ENCODE measurements at regions not wholly inside any gene's neighbourhood (a gene's known extent, or its start where the extent isn't known, plus 50 kb on each side); places are given as distances from the start of the nearest gene placed in this dataset.
"Not testable (repeated sequence)": the region's sequence is repeated elsewhere in the genome, so short reads cannot be mapped to it uniquely, and the experiment has no call there.

DNA sequence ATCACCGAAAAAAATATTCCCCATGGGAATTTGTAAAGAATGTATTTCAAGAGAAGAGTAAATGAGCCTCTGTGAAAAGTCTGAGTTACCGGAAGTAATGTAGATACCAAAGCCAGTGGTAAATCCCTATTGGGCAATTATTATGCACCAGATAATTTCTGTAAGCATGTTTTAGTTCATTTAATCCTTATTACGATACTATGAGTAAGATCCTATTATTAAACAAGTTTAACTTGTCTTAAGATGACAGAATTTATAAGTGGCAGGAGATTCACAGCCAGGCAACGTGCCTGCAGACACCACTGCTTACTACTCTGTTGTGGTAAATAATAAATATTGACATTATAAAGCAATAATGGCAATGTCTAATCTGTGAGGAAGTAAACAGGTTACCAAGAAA is 280.8 kb upstream of the RGPD4 start:
- H3K36me3 Mint-ChIP-seq = no peaks in the 10 kb centered on the region
- H3K27me3 Mint-ChIP-seq = no peaks in the 10 kb centered on the region
- no peak overlapping the region for H3K27ac Mint-ChIP-seq
- no peaks in the 10 kb centered on the region for H3K9me3 Mint-ChIP-seq
- DNase-seq (no peak), ATAC-seq (replicated peaks) (no peak)
- no peaks in the 10 kb centered on the region for H3K4me1 Mint-ChIP-seq
- no peak overlapping the region for H3K4me3 Mint-ChIP-seq

GRCh38 chr2:107548216-107548615 is 278.5 kb upstream of the RGPD4 start:
- no peak overlapping the region for H3K27ac Mint-ChIP-seq
- H3K9me3 Mint-ChIP-seq = peaks cover 0 to 3% of the 10 kb centered on the region in 2 donors
- no peaks in the 10 kb centered on the region for H3K4me1 Mint-ChIP-seq
- H3K36me3 Mint-ChIP-seq = no peaks in the 10 kb centered on the region
- ATAC-seq (replicated peaks) (no peak), DNase-seq (no peak)
- no peaks in the 10 kb centered on the region for H3K27me3 Mint-ChIP-seq
- H3K4me3 Mint-ChIP-seq = no peak overlapping the region

GRCh38 chr2:107553046-107553445 is 273.6 kb upstream of the RGPD4 start:
- Mint-ChIP-seq H3K4me3 (no peak overlapping the region), H3K4me1 (no peaks in the 10 kb centered on the region), H3K36me3 (peaks cover 0 to 2% of the 10 kb centered on the region in 2 donors)

DNA sequence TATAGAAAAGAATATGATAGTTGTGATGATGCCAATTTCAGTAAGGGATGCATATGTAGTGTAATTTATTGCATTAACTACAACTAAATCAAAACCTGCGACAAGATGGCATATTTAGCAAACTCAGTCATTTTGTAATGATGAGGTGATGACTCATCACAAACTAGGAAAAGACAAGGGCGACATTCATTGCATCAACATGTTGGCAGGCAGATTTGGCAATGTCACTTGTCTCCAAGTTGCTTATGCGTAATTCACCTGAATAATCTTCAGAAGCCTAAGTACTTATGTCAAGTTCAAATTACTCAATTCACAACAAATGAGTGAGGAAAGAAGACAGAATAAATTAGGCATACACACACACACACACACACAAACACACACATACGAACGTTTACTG is 273.2 kb upstream of the RGPD4 start:
- Mint-ChIP-seq H3K4me1 (no peaks in the 10 kb centered on the region), H3K4me3 (no peak overlapping the region), H3K27ac (no peak overlapping the region), H3K9me3 (peaks cover 14 to 16% of the 10 kb centered on the region in 2 donors), H3K36me3 (peaks cover 0 to 2% of the 10 kb centered on the region in 2 donors), H3K27me3 (no peaks in the 10 kb centered on the region)
- DNase-seq = no peak
- ATAC-seq (replicated peaks) = no peak

More at GRCh38 chr2:107553046-107553445, 273.6 kb upstream of the RGPD4 start:
- no peak for DNase-seq
- H3K27ac Mint-ChIP-seq = no peak overlapping the region
- no peaks in the 10 kb centered on the region for H3K27me3 Mint-ChIP-seq
- ATAC-seq (replicated peaks) = no peak
- peaks cover 13 to 16% of the 10 kb centered on the region in 2 donors for H3K9me3 Mint-ChIP-seq

DNA sequence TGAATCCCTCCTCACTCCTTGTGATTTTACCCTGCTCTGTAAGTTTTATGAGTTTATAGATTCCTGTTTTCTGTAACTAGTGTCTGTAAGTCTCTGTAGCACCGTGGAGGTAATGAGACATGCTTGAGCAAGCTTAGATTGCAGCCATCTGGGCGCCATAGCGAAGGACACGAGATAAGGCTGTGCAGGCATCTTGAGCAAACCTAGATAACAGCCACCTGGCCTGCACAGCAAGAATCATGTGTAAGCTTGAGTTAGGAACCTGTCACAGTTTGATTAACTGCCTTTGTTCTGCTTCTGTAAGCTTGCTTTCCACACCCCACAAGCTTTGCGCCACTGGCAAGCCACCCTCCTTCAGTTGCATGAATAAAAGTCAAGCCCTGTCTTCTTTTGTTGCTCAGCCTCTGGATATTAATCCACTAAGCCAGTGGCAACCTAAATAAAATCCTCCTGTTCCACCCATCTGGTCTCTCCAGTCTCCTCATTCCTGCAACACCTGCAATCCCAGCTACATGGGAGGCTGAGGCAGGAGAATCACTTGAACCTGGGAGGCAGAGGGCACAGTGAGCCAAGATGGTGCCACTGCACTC is 270.6 kb upstream of the RGPD4 start:
- no peak overlapping the region for H3K4me3 Mint-ChIP-seq
- H3K27me3 Mint-ChIP-seq = no peaks in the 10 kb centered on the region
- peaks cover 19 to 20% of the 10 kb centered on the region in 2 donors for H3K9me3 Mint-ChIP-seq
- ATAC-seq (replicated peaks) (no peak), DNase-seq (no peak)
- H3K36me3 Mint-ChIP-seq = peaks cover 0 to 2% of the 10 kb centered on the region in 2 donors
- no peaks in the 10 kb centered on the region for H3K4me1 Mint-ChIP-seq
- no peak overlapping the region for H3K27ac Mint-ChIP-seq

DNA sequence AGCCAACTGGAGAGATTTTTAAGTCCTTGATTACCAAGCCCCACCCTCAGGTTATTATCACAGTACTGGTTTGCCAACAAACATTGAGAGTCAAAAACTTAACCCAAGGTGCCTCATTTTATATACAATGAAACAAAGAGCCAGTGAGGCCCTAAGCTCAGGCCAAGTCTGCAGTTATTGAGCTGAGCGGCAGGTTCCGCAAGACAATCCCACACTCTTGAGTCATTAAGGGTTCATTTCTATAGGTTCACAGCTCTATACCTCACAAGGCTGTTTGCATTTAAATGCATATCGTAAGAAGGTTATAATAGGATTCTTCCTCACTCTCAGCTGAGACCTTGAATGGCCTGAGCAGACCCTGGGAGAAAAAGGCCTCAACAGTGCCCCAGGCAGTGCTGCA is 268.4 kb upstream of the RGPD4 start:
- no peak overlapping the region for H3K4me3 Mint-ChIP-seq
- peaks cover 0 to 2% of the 10 kb centered on the region in 2 donors for H3K36me3 Mint-ChIP-seq
- no peak for ATAC-seq (replicated peaks)

DNA sequence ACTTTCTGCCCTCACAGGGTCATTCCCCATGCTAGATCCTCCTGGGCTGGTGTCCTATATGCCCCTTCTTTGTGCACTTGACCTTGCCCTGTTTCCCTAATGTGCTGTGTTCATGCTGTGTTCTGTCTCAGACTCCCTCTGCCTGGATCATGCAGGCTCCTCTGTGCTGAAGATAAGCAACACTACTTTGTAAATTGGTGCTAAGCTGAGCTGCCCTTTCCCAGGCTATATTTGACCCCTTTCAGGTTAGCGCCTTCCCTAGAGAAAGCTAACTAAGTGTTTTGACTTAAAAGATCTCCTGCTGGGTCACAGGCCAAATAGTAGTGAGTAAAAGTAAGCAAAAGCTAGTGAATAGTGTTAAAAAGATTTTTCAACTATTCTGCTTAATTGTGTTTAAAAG is 257.2 kb upstream of the RGPD4 start:
- H3K27me3 Mint-ChIP-seq = no peaks in the 10 kb centered on the region

More for the DNA sequence above, 268.4 kb upstream of the RGPD4 start:
- no peak for DNase-seq
- Mint-ChIP-seq H3K9me3 (peaks cover 17 to 19% of the 10 kb centered on the region in 2 donors), H3K27me3 (no peaks in the 10 kb centered on the region), H3K4me1 (no peaks in the 10 kb centered on the region), H3K27ac (no peak overlapping the region)

DNA sequence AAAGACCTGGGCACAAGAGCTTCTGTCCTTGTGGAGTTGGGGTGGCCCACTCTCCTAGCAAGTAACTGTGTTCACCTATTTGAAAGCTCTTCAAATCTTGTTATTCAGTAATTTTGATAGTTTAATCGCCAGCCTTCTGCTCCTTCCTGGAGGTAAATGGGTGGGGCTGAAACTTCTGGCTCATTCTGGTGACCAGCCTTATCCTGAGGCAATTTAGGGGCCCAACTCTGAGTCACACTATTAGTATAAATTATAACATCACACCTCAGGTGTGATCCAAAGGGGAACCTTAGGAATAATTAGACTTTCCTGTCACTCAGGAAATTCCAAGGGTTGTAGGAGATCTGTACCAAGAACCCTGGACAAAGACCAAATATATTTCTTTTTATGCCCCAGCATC is 255.8 kb upstream of the RGPD4 start:
- H3K4me3 Mint-ChIP-seq = no peak overlapping the region
- ATAC-seq (replicated peaks) (no peak), DNase-seq (no peak)
- peaks cover 0 to 4% of the 10 kb centered on the region in 2 donors for H3K9me3 Mint-ChIP-seq
- no peaks in the 10 kb centered on the region for H3K27me3 Mint-ChIP-seq
- no peaks in the 10 kb centered on the region for H3K36me3 Mint-ChIP-seq
- H3K27ac Mint-ChIP-seq = no peak overlapping the region
- H3K4me1 Mint-ChIP-seq = no peaks in the 10 kb centered on the region

More for the DNA sequence above, 257.2 kb upstream of the RGPD4 start:
- no peak for ATAC-seq (replicated peaks)
- Mint-ChIP-seq H3K4me1 (no peaks in the 10 kb centered on the region), H3K4me3 (no peak overlapping the region), H3K27ac (no peak overlapping the region), H3K36me3 (no peaks in the 10 kb centered on the region), H3K9me3 (peaks cover 0 to 4% of the 10 kb centered on the region in 2 donors)
- no peak for DNase-seq

- not testable (repeated sequence) for H3K4me3 Mint-ChIP-seq; DNase-seq; ATAC-seq (replicated peaks); H3K27me3 Mint-ChIP-seq; H3K4me1 Mint-ChIP-seq; H3K36me3 Mint-ChIP-seq; H3K27ac Mint-ChIP-seq; H3K9me3 Mint-ChIP-seq
These were observed 253.8 kb upstream of the RGPD4 start for GRCh38 chr2:107572890-107573289.

DNA sequence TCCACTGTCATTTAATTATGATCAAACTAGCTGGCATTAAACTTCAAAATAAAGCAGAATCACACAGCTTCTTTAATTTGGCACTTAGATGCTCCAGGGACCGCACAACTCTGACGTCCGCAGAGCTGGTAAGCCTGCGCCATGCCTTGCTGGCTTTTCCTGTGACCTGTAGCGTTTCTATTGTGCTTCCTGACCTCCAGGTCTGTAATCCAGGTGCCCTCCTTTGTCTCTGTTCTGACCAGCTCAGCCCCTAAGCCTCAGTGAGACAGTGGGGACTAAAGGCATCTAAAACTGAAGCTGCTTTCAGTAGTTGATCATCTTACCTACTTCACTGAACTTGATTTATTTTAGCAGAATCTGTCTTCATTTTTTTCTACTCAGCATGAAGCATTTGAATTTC is 249.7 kb upstream of the RGPD4 start:
- no peaks in the 10 kb centered on the region for H3K4me1 Mint-ChIP-seq
- H3K4me3 Mint-ChIP-seq = no peak overlapping the region
- H3K27me3 Mint-ChIP-seq = no peaks in the 10 kb centered on the region
- no peaks in the 10 kb centered on the region for H3K36me3 Mint-ChIP-seq
- ATAC-seq (replicated peaks) (no peak), DNase-seq (no peak)
- no peaks in the 10 kb centered on the region for H3K9me3 Mint-ChIP-seq
- no peak overlapping the region for H3K27ac Mint-ChIP-seq

DNA sequence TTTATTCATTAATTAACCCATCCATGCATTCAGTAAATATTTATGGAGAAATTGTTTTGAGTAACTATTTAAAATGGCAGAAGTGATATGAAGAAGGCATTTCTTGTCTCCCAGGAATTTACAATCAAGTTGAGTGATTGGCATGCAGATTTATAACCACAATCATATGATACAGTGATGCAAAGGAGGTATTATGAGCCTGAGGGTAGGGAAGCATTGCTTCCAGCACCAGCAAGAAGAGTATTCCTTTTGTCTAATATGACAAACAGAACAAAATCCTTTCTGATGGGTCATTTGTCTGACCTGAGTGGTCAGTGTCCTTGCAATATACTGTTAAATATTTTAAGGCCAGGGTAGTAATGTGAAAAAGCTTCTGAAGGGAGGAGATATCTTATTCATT is 244.2 kb upstream of the RGPD4 start:
- Mint-ChIP-seq H3K9me3 (peaks cover 0 to 2% of the 10 kb centered on the region in 2 donors), H3K4me1 (no peaks in the 10 kb centered on the region), H3K27me3 (no peaks in the 10 kb centered on the region), H3K27ac (no peak overlapping the region), H3K36me3 (no peaks in the 10 kb centered on the region), H3K4me3 (no peak overlapping the region)
- no peak for DNase-seq
- ATAC-seq (replicated peaks) = no peak

GRCh38 chr2:107584577-107584976 is 242.1 kb upstream of the RGPD4 start:
- ATAC-seq (replicated peaks) (no peak), DNase-seq (no peak)
- Mint-ChIP-seq H3K27me3 (no peaks in the 10 kb centered on the region), H3K4me3 (no peak overlapping the region), H3K27ac (no peak overlapping the region), H3K9me3 (peaks cover 0 to 2% of the 10 kb centered on the region in 2 donors), H3K36me3 (no peaks in the 10 kb centered on the region), H3K4me1 (no peaks in the 10 kb centered on the region)

DNA sequence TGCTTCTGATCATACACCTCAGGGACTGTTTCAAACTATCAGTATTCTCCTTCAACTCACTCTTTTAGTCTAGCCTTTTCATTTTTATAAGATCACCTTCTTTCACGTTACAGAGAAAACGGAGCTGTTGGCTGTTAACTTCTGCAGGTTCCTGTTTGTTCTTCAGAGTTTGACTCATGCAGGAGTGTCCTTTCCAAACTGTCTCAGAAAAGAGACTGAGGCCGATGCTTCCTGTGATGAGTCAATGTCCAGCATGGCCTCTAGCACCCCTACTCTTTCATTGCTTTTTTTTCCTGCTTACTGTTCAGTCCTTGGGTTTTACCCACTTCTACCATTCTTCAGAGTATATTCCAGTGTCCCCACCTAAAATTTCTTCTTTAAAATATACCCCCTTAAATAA is 240.8 kb upstream of the RGPD4 start:
- peaks cover 0 to 2% of the 10 kb centered on the region in 2 donors for H3K9me3 Mint-ChIP-seq
- no peak overlapping the region for H3K27ac Mint-ChIP-seq
- no peaks in the 10 kb centered on the region for H3K27me3 Mint-ChIP-seq

DNA sequence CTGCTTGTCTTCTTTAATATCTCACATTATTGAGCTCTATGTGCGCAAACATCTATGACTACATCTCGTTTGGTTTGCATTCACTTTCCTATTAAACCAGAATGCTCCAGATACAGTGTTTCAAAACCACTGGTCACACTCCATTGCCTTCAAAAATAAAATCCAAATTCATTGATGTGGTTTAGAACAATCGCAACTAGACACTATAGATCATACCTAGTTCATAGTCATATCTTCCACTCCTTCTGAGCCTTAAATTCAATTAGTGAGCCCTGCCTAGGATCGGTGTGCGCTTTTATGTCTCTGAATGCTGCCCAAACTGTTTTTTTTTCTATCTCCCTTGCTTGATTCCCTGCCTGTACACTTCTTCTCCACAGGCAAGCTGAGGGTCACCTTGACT is 238.5 kb upstream of the RGPD4 start:
- Mint-ChIP-seq H3K36me3 (no peaks in the 10 kb centered on the region), H3K4me3 (no peak overlapping the region), H3K27me3 (no peaks in the 10 kb centered on the region), H3K9me3 (peaks cover 0 to 2% of the 10 kb centered on the region in 2 donors), H3K27ac (no peak overlapping the region), H3K4me1 (no peaks in the 10 kb centered on the region)
- DNase-seq (no peak), ATAC-seq (replicated peaks) (no peak)

More for the DNA sequence above, 240.8 kb upstream of the RGPD4 start:
- H3K36me3 Mint-ChIP-seq = no peaks in the 10 kb centered on the region
- no peak for DNase-seq
- no peaks in the 10 kb centered on the region for H3K4me1 Mint-ChIP-seq
- H3K4me3 Mint-ChIP-seq = no peak overlapping the region
- no peak for ATAC-seq (replicated peaks)

- DNase-seq = no peak
- H3K36me3 Mint-ChIP-seq = no peaks in the 10 kb centered on the region
- H3K27ac Mint-ChIP-seq = no peak overlapping the region
- peaks cover 0 to 4% of the 10 kb centered on the region in 2 donors for H3K9me3 Mint-ChIP-seq
- no peak overlapping the region for H3K4me3 Mint-ChIP-seq
- no peaks in the 10 kb centered on the region for H3K27me3 Mint-ChIP-seq
- H3K4me1 Mint-ChIP-seq = no peaks in the 10 kb centered on the region
- ATAC-seq (replicated peaks) = no peak
These were observed 237.6 kb upstream of the RGPD4 start for GRCh38 chr2:107589079-107589491.
